ENCODE measurements at regions not wholly inside any gene's neighbourhood (a gene's known extent, or its start where the extent isn't known, plus 50 kb on each side); places are given as distances from the start of the nearest gene placed in this dataset.

- H2BK15ac ChIP-seq (ENCODE audit: low read length), result no peak overlapping the region
- TF ChIP-seq SRF (IDR thresholded peaks at IDR 0.05; ENCODE audit: low read depth, low read length) (0 out of 2 replicates have a peak, but pooled peaks have one; percentile 15), PHF8 (conservative IDR thresholded peaks at IDR 0.05; ENCODE audit: low read depth, low read length) (no peak), NRF1 (IDR thresholded peaks at IDR 0.05; ENCODE audit: low read depth, low read length) (no peak)
- H4K8ac ChIP-seq (ENCODE audit: extremely low read depth, insufficient read depth, low read length), result no peak overlapping the region
- ChIA-PET POLR2A (ENCODE audit: partially characterized antibody) (interaction anchor here (5.4 kb wide), 1 partner anchor 70 kb away, joined by 63 read pairs; the partner anchor contains the start of gene CCN2), CTCF (ENCODE audit: partially characterized antibody) (no interaction called here)
- no peak overlapping the region for H4K91ac ChIP-seq (replicated peaks; ENCODE audit: insufficient read length, low read length)
- H3K4me3 ChIP-seq (ENCODE audit: extremely low read depth in 1 of 4, insufficient read depth in 2 of 4, low read depth in 3 of 4, low read length in 4 of 4), result no peak overlapping the region
- peaks cover 2 to 13% (median 7%) of the 10 kb centered on the region in 4 experiments; a peak in 3 of 7 replicates for H3K4me1 ChIP-seq (replicated peaks in 1 of 4; ENCODE audit: control insufficient read depth in 3 of 4, insufficient read depth in 4 of 4, low read length in 3 of 4)
- no peak overlapping the region for H3K27ac ChIP-seq (ENCODE audit: low read depth, low read length)
- no peak overlapping the region for H2AFZ ChIP-seq (ENCODE audit: low read length)
- H3K56ac ChIP-seq (replicated peaks; ENCODE audit: insufficient read length, low read depth, low read length), result no peak overlapping the region
- H3K4ac ChIP-seq (replicated peaks; ENCODE audit: insufficient read length, low read depth, low read length), result no peak overlapping the region
- no peaks in the 10 kb centered on the region for H4K20me1 ChIP-seq (replicated peaks in 1 of 2; ENCODE audit: control insufficient read depth in 1 of 2, insufficient read depth in 2 of 2, low read length in 2 of 2)
- no peaks in the 10 kb centered on the region for H3K27me3 ChIP-seq (replicated peaks in 1 of 4; ENCODE audit: control insufficient read depth in 3 of 4, extremely low read depth in 1 of 4, insufficient read depth in 3 of 4, low read length in 3 of 4)
- H2BK20ac ChIP-seq (ENCODE audit: low read length), result no peak overlapping the region
- H3K23me2 ChIP-seq (ENCODE audit: low read depth, low read length), result no peaks in the 10 kb centered on the region
- no peak overlapping the region for H4K5ac ChIP-seq (ENCODE audit: insufficient read length, low read depth, low read length)
- H2BK12ac ChIP-seq (ENCODE audit: low read depth, low read length), result no peak overlapping the region; the same call in 1 of the 2 replicates
- FAIRE-seq (no peak), DNase-seq (ENCODE audit: low read depth in 1 of 2, low spot score in 2 of 2) (no peak)
- H3K79me2 ChIP-seq (ENCODE audit: control insufficient read depth in 1 of 2, insufficient read depth in 2 of 2, low read length in 2 of 2), result no peaks in the 10 kb centered on the region
- no peak overlapping the region for H3K23ac ChIP-seq (ENCODE audit: insufficient read length)
- no peak overlapping the region for H3K14ac ChIP-seq (ENCODE audit: insufficient read length)
- no peaks in the 10 kb centered on the region for H3K9me3 ChIP-seq (ENCODE audit: insufficient read depth in 2 of 2, low read depth in 1 of 2, low read length in 1 of 2)
- 88% methylated on average over 4 of the region's 4 CpGs; no CpG with 5 or more reads in 1 of the 2 experiments for WGBS, 2 experiments (ENCODE audit: extremely low coverage in 1 of 2, insufficient coverage in 1 of 2, insufficient read length in 1 of 2, insufficient replicate concordance in 2 of 2, low coverage in 1 of 2, low lambda C conversion rate in 2 of 2, missing lambda C conversion rate in 1 of 2)
- H3K9ac ChIP-seq (replicated peaks in 1 of 4; ENCODE audit: extremely low read depth in 1 of 4, low read depth in 3 of 4, low read length in 3 of 4), result no peak overlapping the region
- H3K4me2 ChIP-seq (ENCODE audit: insufficient read depth in 1 of 2, low read depth in 2 of 2, low read length in 2 of 2), result no peak overlapping the region
- no peaks in the 10 kb centered on the region for H3K36me3 ChIP-seq (ENCODE audit: control insufficient read depth in 2 of 4, insufficient read depth in 4 of 4, low read length in 3 of 4)
- H3K18ac ChIP-seq (ENCODE audit: extremely low read depth, low read length), result no peak overlapping the region
- no peak overlapping the region for H2BK120ac ChIP-seq (replicated peaks; ENCODE audit: low read depth, low read length)
- H2BK5ac ChIP-seq (ENCODE audit: low read depth, low read length), result no peak overlapping the region
- H3K79me1 ChIP-seq (ENCODE audit: low read depth, low read length), result no peaks in the 10 kb centered on the region
- no peak overlapping the region for H2AK5ac ChIP-seq (ENCODE audit: low read depth, low read length)
Measured at GRCh38 chr6:132021552-132022375, 70.6 kb upstream of the CCN2 start.

Data from H1 (cell line).